GM23338 (cell line): ENCODE measurements at regions not wholly inside any gene's neighbourhood (a gene's known extent, or its start where the extent isn't known, plus 50 kb on each side); places are given as distances from the start of the nearest gene placed in this dataset.

ENCODE experiments used
- ATAC-seq: fragments of 200-7000 bp; cut with Tn5 transposase; 3 replicates; pipeline ENCODE4 v1.9.1; 2020
- DNase-seq: peaks from one replicate; pipeline ENCODE4 v3.0.0-alpha.2; 2015; ENCODE audit warnings: low spot score
- H2AFZ ChIP-seq: fragments of 200-600 bp; sonication (generic); 2 replicates; pipeline ENCODE4 v1.8.0; 2016; ENCODE audit warnings: antibody characterized with exemption, mild to moderate bottlenecking, moderate library complexity
- H3F3A ChIP-seq: fragments of 200-600 bp; sonication (generic); replicated peaks from 2 replicates; pipeline ENCODE4 v1.8.0; 2017; ENCODE audit warnings: antibody characterized with exemption, mixed run types, low read depth
- H3K27ac ChIP-seq: fragments of 200-600 bp; sonication (generic); 2 replicates; pipeline ENCODE4 v1.6.1; 2016; ENCODE audit warnings: low read depth
- H3K27me3 ChIP-seq: fragments of 200-600 bp; sonication (generic); 2 replicates; pipeline ENCODE4 v1.8.0; 2016; ENCODE audit warnings: mild to moderate bottlenecking, mixed run types, moderate library complexity; ENCODE audit not compliant: insufficient read depth
- H3K36me3 ChIP-seq: fragments of 200-600 bp; sonication (generic); 2 replicates; pipeline ENCODE4 v1.8.0; 2016; ENCODE audit warnings: mild to moderate bottlenecking; ENCODE audit not compliant: insufficient read depth
- H3K4me1 ChIP-seq: fragments of 200-600 bp; sonication (generic); 2 replicates; pipeline ENCODE4 v1.8.0; 2016; ENCODE audit warnings: mild to moderate bottlenecking, moderate library complexity; ENCODE audit not compliant: insufficient read depth
- H3K4me2 ChIP-seq: fragments of 200-600 bp; sonication (generic); 2 replicates; pipeline ENCODE4 v1.7.1; 2017; ENCODE audit warnings: mixed run types
- H3K4me3 ChIP-seq: fragments of 200-600 bp; sonication (generic); 2 replicates; pipeline ENCODE4 v1.6.1; 2016; ENCODE audit warnings: mixed run types
- H3K79me2 ChIP-seq: fragments of 200-600 bp; sonication (generic); replicated peaks from 2 replicates; pipeline ENCODE4 v1.8.0; 2017; ENCODE audit warnings: mild to moderate bottlenecking; ENCODE audit not compliant: insufficient read depth
- H3K9me2 ChIP-seq: fragments of 200-600 bp; sonication (generic); 2 replicates; pipeline ENCODE4 v1.8.0; 2017; ENCODE audit not compliant: insufficient read depth
- H4K20me1 ChIP-seq: fragments of 200-600 bp; sonication (generic); replicated peaks from 2 replicates; pipeline ENCODE4 v1.8.0; 2017; ENCODE audit warnings: mild to moderate bottlenecking; ENCODE audit not compliant: insufficient read depth
- H3K27ac Mint-ChIP-seq: 2 replicates; pipeline ENCODE4 v1.8.0; 2020; ENCODE audit warnings: inconsistent platforms, mild to moderate bottlenecking, moderate library complexity, mixed read lengths
- H3K27me3 Mint-ChIP-seq: 3 replicates; pipeline ENCODE4 v1.8.0; 2022; ENCODE audit warnings: low read depth, mild to moderate bottlenecking, moderate library complexity, mixed read lengths, inconsistent platforms; ENCODE audit not compliant: insufficient read depth, poor library complexity
- H3K36me3 Mint-ChIP-seq: 3 replicates; pipeline ENCODE4 v1.8.0; 2021; ENCODE audit warnings: low read depth, mild to moderate bottlenecking, inconsistent platforms, moderate library complexity, mixed read lengths
- H3K4me1 Mint-ChIP-seq: 3 replicates; pipeline ENCODE4 v1.8.0; 2020; ENCODE audit warnings: mild to moderate bottlenecking, inconsistent platforms, mixed read lengths
- H3K4me3 Mint-ChIP-seq: 3 replicates; pipeline ENCODE4 v1.8.0; 2021; ENCODE audit warnings: moderate library complexity, mild to moderate bottlenecking, inconsistent platforms, mixed read lengths
- H3K9me3 Mint-ChIP-seq: 3 replicates; pipeline ENCODE4 v1.8.0; 2020; ENCODE audit warnings: moderate library complexity, mild to moderate bottlenecking, inconsistent platforms, mixed read lengths
- EZH2 ChIP-seq: fragments of 200-600 bp; sonication (generic); IDR thresholded peaks from one replicate; pipeline ENCODE4 v1.8.0; 2017; ENCODE audit warnings: antibody characterized with exemption, mild to moderate bottlenecking, low read depth; ENCODE audit not compliant: unreplicated experiment
- STAT1 ChIP-seq: IDR thresholded peaks from one replicate; pipeline ENCODE4 v1.6.1; 2016; ENCODE audit warnings: antibody characterized with exemption; ENCODE audit not compliant: unreplicated experiment
- TF ChIP-seq, protein P1 (sequence below): IDR thresholded peaks from one replicate; pipeline ENCODE4 v1.6.1; 2018; ENCODE audit warnings: antibody characterized with exemption; ENCODE audit not compliant: unreplicated experiment
- TF ChIP-seq, protein P2 (sequence below): IDR thresholded peaks from 2 replicates; pipeline ENCODE4 v1.6.1; 2016; ENCODE audit warnings: antibody characterized with exemption
- TF ChIP-seq, protein P3 (sequence below), 2 experiments: fragments of 200-600 bp in 1 of 2; sonication (generic) in 1 of 2; conservative IDR thresholded peaks; 2 replicates each; pipeline versions ENCODE4 v1.5.1 to v1.6.1; 2016 to 2017; ENCODE audit warnings: antibody characterized with exemption in 2 of 2, low read depth in 2 of 2, mild to moderate bottlenecking in 2 of 2, moderate library complexity in 1 of 2
- TF ChIP-seq, protein P4 (sequence below): fragments of 250-450 bp; sonication (Bioruptor Pico); IDR thresholded peaks from 2 replicates; pipeline ENCODE4 v1.5.0; 2020; ENCODE audit warnings: mild to moderate bottlenecking, moderate library complexity

DNA sequence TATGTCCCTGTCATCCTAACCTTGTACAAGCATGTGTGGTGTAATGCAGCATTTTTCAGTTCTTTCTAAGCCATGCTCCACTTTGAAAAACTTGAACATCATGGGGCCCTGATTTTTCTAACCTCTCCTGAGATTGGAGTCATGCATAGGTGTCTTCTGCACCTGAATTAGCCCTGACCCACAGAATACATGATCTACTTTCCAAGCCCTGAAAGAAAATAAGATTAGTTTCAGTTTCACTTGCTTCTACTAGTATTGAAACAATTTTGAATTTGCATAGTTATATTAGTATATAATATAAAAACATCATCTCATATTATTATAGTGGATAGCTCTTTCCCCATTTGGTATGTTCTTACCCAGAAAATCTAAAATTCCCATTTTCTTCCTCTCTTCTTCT is 178.2 kb downstream of the HS3ST1 start (continued):
- no peak for TF ChIP-seq STAT1
- TF ChIP-seq, protein P1, sequence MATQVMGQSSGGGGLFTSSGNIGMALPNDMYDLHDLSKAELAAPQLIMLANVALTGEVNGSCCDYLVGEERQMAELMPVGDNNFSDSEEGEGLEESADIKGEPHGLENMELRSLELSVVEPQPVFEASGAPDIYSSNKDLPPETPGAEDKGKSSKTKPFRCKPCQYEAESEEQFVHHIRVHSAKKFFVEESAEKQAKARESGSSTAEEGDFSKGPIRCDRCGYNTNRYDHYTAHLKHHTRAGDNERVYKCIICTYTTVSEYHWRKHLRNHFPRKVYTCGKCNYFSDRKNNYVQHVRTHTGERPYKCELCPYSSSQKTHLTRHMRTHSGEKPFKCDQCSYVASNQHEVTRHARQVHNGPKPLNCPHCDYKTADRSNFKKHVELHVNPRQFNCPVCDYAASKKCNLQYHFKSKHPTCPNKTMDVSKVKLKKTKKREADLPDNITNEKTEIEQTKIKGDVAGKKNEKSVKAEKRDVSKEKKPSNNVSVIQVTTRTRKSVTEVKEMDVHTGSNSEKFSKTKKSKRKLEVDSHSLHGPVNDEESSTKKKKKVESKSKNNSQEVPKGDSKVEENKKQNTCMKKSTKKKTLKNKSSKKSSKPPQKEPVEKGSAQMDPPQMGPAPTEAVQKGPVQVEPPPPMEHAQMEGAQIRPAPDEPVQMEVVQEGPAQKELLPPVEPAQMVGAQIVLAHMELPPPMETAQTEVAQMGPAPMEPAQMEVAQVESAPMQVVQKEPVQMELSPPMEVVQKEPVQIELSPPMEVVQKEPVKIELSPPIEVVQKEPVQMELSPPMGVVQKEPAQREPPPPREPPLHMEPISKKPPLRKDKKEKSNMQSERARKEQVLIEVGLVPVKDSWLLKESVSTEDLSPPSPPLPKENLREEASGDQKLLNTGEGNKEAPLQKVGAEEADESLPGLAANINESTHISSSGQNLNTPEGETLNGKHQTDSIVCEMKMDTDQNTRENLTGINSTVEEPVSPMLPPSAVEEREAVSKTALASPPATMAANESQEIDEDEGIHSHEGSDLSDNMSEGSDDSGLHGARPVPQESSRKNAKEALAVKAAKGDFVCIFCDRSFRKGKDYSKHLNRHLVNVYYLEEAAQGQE, result no peak

DNA sequence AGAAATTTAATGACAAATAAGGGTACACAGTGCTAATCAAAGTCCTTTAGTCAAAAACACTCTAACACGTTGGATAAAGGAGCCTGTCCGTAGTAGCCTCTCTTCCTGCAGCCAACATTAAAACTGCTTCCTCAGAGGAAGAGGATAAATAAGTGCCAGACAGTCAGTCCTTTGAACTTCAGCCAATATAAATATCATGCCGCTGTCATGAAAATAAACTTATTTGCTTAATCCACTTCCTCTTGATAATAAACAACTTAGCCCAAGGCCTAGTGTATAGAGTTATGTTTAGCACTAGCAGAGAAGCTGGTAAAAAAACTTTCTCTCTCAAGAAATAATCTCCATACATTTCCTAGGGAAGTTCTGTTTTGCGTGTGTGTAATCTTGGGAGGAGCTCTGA is 196.7 kb downstream of the HS3ST1 start:
- Histone ChIP-seq H3K79me2 (no peaks in the 10 kb centered on the region), H2AFZ (no peak overlapping the region), H3F3A (no peaks in the 10 kb centered on the region), H3K4me3 (no peak overlapping the region), H4K20me1 (no peaks in the 10 kb centered on the region), H3K36me3 (peaks cover 3% of the 10 kb centered on the region; the same call in 1 of the 2 replicates), H3K9me2 (0 out of 2 replicates have a peak, but pooled peaks cover 9% of the 10 kb centered on the region), H3K4me2 (no peak overlapping the region), H3K27ac (no peak overlapping the region), H3K27me3 (no peaks in the 10 kb centered on the region), H3K4me1 (peaks cover 33% of the 10 kb centered on the region)
- Mint-ChIP-seq H3K27ac (no peak overlapping the region), H3K4me3 (no peak overlapping the region), H3K9me3 (peaks cover 9% of the 10 kb centered on the region; the same call in 2 of the 3 replicates), H3K27me3 (peaks cover 11% of the 10 kb centered on the region), H3K4me1 (peaks cover 48% of the 10 kb centered on the region), H3K36me3 (peaks cover 11% of the 10 kb centered on the region; the same call in 2 of the 3 replicates)
- no peak for ATAC-seq
- DNase-seq, result no peak
- no peak for TF ChIP-seq EZH2
- TF ChIP-seq, protein P2, sequence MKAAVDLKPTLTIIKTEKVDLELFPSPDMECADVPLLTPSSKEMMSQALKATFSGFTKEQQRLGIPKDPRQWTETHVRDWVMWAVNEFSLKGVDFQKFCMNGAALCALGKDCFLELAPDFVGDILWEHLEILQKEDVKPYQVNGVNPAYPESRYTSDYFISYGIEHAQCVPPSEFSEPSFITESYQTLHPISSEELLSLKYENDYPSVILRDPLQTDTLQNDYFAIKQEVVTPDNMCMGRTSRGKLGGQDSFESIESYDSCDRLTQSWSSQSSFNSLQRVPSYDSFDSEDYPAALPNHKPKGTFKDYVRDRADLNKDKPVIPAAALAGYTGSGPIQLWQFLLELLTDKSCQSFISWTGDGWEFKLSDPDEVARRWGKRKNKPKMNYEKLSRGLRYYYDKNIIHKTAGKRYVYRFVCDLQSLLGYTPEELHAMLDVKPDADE, result no peak
- TF ChIP-seq, protein P3, sequence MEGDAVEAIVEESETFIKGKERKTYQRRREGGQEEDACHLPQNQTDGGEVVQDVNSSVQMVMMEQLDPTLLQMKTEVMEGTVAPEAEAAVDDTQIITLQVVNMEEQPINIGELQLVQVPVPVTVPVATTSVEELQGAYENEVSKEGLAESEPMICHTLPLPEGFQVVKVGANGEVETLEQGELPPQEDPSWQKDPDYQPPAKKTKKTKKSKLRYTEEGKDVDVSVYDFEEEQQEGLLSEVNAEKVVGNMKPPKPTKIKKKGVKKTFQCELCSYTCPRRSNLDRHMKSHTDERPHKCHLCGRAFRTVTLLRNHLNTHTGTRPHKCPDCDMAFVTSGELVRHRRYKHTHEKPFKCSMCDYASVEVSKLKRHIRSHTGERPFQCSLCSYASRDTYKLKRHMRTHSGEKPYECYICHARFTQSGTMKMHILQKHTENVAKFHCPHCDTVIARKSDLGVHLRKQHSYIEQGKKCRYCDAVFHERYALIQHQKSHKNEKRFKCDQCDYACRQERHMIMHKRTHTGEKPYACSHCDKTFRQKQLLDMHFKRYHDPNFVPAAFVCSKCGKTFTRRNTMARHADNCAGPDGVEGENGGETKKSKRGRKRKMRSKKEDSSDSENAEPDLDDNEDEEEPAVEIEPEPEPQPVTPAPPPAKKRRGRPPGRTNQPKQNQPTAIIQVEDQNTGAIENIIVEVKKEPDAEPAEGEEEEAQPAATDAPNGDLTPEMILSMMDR (conservative IDR thresholded peaks at IDR 0.05; ENCODE audit: low read depth in 2 of 2), result no peak
- TF ChIP-seq, protein P4, sequence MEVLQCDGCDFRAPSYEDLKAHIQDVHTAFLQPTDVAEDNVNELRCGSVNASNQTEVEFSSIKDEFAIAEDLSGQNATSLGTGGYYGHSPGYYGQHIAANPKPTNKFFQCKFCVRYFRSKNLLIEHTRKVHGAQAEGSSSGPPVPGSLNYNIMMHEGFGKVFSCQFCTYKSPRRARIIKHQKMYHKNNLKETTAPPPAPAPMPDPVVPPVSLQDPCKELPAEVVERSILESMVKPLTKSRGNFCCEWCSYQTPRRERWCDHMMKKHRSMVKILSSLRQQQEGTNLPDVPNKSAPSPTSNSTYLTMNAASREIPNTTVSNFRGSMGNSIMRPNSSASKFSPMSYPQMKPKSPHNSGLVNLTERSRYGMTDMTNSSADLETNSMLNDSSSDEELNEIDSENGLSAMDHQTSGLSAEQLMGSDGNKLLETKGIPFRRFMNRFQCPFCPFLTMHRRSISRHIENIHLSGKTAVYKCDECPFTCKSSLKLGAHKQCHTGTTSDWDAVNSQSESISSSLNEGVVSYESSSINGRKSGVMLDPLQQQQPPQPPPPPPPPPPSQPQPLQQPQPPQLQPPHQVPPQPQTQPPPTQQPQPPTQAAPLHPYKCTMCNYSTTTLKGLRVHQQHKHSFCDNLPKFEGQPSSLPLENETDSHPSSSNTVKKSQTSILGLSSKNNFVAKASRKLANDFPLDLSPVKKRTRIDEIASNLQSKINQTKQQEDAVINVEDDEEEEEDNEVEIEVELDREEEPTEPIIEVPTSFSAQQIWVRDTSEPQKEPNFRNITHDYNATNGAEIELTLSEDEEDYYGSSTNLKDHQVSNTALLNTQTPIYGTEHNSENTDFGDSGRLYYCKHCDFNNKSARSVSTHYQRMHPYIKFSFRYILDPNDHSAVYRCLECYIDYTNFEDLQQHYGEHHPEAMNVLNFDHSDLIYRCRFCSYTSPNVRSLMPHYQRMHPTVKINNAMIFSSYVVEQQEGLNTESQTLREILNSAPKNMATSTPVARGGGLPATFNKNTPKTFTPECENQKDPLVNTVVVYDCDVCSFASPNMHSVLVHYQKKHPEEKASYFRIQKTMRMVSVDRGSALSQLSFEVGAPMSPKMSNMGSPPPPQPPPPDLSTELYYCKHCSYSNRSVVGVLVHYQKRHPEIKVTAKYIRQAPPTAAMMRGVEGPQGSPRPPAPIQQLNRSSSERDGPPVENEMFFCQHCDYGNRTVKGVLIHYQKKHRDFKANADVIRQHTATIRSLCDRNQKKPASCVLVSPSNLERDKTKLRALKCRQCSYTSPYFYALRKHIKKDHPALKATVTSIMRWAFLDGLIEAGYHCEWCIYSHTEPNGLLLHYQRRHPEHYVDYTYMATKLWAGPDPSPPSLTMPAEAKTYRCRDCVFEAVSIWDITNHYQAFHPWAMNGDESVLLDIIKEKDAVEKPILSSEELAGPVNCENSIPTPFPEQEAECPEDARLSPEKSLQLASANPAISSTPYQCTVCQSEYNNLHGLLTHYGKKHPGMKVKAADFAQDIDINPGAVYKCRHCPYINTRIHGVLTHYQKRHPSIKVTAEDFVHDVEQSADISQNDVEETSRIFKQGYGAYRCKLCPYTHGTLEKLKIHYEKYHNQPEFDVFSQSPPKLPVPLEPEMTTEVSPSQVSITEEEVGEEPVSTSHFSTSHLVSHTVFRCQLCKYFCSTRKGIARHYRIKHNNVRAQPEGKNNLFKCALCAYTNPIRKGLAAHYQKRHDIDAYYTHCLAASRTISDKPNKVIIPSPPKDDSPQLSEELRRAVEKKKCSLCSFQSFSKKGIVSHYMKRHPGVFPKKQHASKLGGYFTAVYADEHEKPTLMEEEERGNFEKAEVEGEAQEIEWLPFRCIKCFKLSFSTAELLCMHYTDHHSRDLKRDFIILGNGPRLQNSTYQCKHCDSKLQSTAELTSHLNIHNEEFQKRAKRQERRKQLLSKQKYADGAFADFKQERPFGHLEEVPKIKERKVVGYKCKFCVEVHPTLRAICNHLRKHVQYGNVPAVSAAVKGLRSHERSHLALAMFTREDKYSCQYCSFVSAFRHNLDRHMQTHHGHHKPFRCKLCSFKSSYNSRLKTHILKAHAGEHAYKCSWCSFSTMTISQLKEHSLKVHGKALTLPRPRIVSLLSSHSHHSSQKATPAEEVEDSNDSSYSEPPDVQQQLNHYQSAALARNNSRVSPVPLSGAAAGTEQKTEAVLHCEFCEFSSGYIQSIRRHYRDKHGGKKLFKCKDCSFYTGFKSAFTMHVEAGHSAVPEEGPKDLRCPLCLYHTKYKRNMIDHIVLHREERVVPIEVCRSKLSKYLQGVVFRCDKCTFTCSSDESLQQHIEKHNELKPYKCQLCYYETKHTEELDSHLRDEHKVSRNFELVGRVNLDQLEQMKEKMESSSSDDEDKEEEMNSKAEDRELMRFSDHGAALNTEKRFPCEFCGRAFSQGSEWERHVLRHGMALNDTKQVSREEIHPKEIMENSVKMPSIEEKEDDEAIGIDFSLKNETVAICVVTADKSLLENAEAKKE (CRISPR knock-in tag), result no peak
